AML-193 (cell line): ENCODE measurements at regions not wholly inside any gene's neighbourhood (a gene's known extent, or its start where the extent isn't known, plus 50 kb on each side); places are given as distances from the start of the nearest gene placed in this dataset.

Experiments used
- DNase-seq, 2 experiments: peaks; one replicate each; lab custom pipeline; 2025; lab: John Stamatoyannopoulos, UW

DNA sequence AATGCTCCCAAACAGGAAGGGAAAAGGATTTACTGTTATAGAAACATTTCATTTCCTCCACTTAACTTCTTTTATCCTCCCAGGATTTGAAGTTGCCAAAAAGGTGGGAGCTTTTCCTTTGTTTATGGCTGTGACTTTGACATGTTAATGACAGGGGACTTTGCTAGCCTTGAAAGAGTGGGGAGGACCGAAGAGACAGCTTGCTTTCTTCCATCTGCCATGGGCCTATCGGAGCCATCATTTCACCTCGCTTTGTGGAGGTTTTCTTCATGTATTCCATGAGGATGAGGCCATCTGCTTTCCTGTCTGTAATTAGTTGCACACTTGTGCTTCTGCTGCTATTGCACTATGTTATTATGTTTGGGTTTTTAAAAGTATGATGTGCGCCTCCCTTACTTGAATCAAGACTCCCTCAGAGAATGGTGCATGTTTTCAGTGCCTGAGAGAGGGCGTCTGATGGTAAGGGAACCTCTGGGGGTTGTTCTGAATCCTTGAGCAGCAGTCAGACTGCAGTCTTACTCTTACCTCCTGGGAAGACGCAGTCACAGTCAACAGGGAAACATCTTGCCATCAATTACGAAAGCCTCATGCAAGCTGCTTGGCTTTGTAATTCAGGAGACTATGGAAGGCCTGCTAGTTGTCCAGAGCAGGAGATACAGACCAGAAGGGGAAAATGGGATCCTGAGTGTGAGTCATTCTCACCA is 173.3 kb upstream of the MGAT5 start:
- DNase-seq, result no peak

GRCh38 chr2:134081238-134081938 is 172.5 kb upstream of the MGAT5 start:
- no peak for DNase-seq

GRCh38 chr2:134083548-134083947 is 170.3 kb upstream of the MGAT5 start:
- no peak for DNase-seq

DNA sequence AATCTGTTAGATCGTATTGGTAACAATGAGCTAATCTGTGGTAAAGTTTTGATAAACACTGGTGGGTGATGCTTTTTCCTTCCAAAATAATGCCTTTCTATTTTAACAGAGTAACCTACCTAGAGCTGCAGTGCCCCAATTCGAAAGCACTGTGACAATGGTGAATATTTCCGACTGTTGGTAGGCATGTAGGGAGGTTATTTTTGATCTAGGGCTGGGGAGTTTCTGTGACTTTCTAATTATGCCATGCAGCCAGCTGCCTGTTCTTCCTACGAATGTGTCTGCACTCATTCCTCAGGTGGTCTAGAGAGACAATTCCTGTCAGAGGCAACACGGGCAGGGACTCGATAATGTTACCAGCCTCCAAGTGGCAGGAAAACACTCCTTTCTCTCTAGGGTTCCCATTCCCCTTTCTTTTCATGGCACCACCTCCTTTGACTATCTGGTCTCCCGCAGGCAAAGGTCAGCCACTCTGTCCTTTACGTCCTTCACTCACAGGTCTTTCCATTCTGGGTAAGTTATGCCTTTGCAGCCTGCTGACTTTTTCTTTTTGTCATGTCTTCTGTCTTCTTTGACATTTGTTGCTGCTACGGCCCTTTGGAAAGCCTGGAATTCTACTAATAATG is 167.2 kb upstream of the MGAT5 start:
- no peak for DNase-seq

- no peak for DNase-seq
These were observed 166.4 kb upstream of the MGAT5 start for GRCh38 chr2:134087371-134087921.

- DNase-seq, result no peak
These were observed 164.4 kb upstream of the MGAT5 start for GRCh38 chr2:134089454-134089853.

DNA sequence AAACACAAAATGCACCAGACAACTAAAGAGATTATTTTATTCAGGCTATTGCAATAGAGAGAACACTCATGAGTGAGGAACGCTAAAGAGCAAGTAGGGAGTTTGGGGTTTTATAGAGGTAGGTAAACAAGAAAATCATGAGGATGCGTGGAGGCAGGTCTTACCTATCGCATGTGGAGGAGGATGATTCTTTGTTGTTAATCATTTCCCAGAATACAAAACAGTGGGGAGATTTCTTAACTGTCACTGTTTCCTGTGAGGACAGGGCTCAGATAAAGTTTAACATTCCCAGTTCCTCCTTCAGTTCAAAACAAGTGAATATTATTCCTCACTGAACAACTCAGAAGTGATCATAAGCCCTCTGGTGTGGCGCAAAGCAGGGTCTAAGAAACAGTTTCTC is 156.1 kb upstream of the MGAT5 start:
- DNase-seq, result no peak

DNA sequence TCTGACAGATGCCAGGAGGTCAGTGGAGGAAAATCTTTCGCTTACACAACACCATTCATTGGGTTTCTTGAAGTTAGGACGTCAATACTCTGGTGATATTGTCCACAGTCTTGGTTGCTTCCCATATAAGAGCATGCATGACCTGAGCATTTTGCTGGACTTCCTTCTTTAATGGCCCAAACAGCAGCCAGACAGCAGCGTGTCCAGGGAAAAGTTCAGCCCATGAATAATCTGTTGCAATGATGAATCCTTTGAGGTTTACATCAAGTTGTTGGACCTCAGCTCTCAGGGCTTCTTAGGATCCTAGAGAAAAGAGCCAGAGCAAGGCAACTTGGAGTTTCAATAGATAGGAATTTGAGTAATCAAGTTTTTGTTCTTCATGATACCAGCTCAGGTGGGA is 155.6 kb upstream of the MGAT5 start:
- DNase-seq, result no peak

DNA sequence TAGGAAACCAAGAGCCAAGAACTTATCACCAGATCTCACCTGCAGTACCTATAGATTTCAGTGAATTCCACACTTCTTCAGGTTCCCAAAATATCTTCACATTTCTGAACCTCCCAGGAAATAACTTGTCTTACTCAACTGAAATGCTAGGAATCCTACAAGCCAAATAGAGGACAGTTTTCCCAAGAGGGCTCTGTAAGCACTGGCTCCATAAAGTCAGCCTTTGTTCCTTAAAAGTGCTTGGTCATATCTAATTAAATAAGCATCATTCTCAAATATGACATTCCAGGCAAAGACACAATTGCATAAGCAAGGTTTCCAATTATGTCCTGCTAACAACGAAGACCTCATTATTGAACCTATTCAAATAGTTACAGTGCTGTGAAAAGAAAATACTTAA is 154.6 kb upstream of the MGAT5 start:
- DNase-seq, result no peak

- DNase-seq, result no peak
These were observed 150.7 kb upstream of the MGAT5 start for GRCh38 chr2:134103196-134103595.

GRCh38 chr2:134104754-134105153 is 149.1 kb upstream of the MGAT5 start:
- DNase-seq, result no peak

GRCh38 chr2:134107402-134107801 is 146.5 kb upstream of the MGAT5 start:
- DNase-seq, result no peak

DNA sequence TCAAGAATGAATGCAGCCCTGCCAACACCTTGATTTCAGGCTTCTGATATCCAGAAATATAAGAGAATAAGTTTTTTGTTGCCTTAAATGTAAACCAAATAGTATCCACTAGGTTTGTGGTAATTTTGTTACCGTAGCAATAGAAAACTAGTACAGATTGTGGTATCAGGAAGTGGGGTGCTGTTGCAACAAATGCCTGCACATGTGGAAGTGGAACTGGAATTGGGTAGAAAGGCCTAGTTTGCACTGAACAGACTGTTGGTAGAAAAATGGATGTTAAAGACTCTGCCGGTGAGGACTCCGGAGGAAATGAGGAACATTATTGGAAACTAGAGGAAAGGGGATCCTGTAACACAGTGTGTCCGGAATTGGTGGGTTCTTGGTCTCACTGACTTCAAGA is 145.8 kb upstream of the MGAT5 start:
- DNase-seq, result peak; percentile 52 to 82

- no peak for DNase-seq
These were observed 144.6 kb upstream of the MGAT5 start for GRCh38 chr2:134109246-134109645.

DNA sequence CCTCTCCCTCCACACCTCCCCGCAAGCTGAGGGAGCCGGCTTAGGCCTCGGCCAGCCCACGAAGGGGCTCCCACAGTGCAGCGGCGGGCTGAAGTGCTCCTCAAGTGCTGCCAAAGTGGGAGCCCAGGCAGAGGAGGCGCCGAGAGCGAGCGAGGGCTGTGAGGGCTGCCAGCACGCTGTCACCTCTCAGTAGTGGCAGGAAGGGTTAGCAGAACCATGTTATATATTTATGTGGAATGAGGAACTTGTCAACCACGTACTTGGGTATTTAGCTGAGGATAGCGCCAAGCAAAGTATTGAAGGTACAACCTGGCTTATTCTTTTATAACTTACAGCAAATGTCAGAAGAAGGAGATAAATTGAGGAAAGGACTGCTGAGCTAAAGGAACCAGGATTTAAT is 144.1 kb upstream of the MGAT5 start:
- DNase-seq, result no peak

DNA sequence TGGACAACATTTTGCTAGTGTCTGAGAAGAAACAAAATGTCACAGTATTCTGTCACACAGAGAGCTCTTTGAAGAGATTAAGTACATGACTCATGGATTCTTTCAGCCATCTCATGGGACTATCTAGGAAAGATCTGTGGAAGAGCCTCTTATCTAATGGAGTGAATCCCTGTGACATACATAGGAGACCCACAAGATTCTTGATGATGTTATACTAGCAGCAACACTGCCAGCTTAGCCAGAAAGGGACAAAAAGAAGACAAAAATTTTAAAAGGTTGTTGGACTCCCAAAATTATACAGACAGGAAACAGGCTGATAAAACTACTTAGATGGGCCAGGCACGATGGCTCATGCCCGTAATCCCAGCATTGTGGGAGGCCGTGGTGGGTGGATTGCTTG is 143.3 kb upstream of the MGAT5 start:
- DNase-seq, result no peak

DNA sequence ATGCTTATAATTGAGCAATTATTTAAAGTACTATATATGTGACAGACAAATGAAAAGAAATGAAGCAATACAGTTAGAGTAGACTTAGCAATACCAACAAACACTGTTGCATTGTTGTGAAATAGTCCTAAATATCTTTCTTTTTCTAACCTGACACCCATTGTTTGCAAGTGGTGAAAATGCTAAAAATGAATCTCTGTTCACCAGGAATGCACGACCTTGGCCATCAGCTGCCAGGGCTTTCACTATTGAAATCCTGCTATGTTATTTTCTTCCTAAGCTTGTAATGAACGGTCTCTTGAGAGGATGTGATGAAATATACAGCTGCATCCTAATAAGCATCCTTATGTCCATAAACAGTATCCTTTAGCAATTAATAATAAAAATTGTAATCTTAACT is 136.2 kb upstream of the MGAT5 start:
- peak in 1 of 2 experiments; percentile 23 for DNase-seq

- DNase-seq, result peak; percentile 87 to 92
These were observed 135.4 kb upstream of the MGAT5 start for GRCh38 chr2:134118279-134119116.

DNA sequence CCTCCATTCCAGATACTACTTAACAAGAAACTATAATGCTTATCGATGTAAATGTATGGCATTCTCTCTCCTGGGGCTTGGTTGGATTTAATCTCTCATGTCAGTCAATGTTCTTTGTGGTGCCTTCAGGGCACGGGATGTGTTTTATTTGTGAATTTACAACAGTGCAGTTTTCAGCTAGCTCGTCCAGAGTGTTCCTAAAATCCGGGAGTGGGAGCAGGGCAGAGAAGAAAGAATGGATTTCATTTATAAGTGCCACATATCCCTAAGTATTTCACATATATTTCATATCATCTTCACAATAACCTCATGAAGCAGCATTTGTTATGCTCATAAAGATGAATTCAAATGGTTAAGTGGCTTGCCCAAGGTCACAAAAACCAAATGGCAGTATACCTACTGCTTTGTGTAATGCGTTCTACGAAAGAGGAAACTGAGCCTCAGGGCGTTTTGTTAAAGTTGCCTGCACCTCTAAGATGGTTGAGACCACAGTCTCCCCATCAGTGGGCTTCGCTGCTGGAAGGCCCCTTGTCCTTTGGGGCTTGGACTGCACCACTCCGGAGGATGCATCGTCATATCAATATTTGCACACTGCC is 134.7 kb upstream of the MGAT5 start:
- DNase-seq, result no peak

- peak; percentile 90 to 91 for DNase-seq
These were observed 134.0 kb upstream of the MGAT5 start for GRCh38 chr2:134119713-134120405.

DNA sequence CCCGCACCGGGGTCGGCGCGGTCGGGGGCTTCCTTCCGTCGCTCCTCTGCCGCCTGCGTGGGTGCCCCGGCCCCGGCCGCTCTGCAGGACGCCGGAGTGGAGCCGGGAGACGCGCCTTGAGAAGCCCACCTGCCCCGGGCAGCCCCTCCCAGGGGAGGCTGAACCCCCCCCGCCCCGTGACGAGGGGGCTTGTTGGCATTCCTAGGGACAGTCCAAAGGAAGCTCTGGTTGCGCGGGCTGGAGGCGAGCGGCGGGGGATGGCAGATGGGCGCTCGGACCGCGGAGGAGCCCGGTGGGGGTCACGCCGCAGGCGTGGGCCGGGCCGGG is 133.5 kb upstream of the MGAT5 start:
- DNase-seq, result no peak
